ENCODE measurements at regions not wholly inside any gene's neighbourhood (a gene's known extent, or its start where the extent isn't known, plus 50 kb on each side); places are given as distances from the start of the nearest gene placed in this dataset.
"Not testable (repeated sequence)": the region's sequence is repeated elsewhere in the genome, so short reads cannot be mapped to it uniquely, and the experiment has no call there.

GRCh38 chr7:106713452-106713851, 52.5 kb upstream of the CCDC71L start:
- not testable (repeated sequence) for H3K4me3 ChIP-seq (replicated peaks; ENCODE audit: low read depth, low read length); H3K36me3 ChIP-seq (ENCODE audit: control insufficient read depth, insufficient read depth, low read length); H3K27me3 ChIP-seq (replicated peaks; ENCODE audit: control insufficient read depth, insufficient read depth, low read length); DNase-seq (ENCODE audit: extremely low read depth, insufficient read length)

DNA sequence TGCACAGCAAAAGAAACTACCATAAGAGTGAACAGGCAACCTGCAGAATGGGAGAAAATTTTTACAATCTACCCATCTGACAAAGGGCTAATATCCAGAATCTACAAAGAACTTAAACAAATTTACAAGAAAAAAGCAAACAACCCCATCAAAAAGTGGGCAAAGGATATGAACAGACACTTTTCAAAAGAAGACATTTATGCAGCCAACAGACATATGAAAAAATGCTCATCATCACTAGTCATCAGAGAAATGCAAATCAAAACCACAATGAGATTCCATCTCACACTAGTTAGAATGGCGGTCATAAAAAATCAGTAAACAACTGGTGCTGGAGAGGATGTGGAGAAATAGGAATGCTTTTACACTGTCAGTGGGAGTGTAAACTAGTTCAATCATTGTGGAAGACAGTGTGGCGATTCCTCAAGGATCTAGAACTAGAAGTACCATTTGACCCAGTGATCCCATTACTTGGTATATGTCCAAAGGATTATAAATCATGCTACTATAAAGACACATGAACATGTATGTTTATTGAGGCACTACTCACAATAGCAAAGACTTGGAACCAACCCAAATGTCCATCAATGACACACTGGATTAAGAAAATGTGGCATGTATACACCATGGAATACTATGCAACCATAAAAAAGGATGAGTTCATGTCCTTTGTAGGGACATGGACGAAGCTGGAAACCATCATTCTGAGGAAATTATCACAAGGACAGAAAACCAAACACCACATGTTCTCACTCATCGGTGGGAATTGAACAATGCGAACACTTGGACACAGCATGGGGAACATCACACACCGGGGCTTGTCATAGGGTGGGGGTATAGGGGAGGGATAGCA, 53.9 kb upstream of the CCDC71L start:
- not testable (repeated sequence) for DNase-seq (ENCODE audit: extremely low read depth, insufficient read length); H3K36me3 ChIP-seq (ENCODE audit: control insufficient read depth, insufficient read depth, low read length); H3K27me3 ChIP-seq (replicated peaks; ENCODE audit: control insufficient read depth, insufficient read depth, low read length); H3K4me3 ChIP-seq (replicated peaks; ENCODE audit: low read depth, low read length)

DNA sequence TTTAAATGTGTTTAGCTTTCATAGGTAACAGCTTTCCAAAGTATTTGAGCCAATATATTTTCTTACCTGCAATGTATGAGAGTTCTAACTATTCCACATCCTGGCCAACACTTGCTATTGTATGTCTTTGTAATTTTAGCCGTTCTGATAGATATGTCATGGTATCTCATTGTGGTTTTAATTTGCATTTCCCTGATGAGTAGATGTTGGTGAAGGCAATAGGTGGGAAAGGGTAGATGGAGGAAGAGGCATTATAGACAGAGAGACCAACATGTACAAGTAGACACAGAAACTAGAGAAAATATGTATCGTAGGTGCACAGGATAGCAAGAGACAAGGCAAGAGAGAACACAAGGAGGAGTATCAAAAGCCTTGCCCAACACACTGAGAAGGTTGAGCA, 54.8 kb upstream of the CCDC71L start:
- DNase-seq (ENCODE audit: extremely low read depth, insufficient read length), result no peak
- TF ChIP-seq CTCF (IDR thresholded peaks at IDR 0.05; ENCODE audit: insufficient read depth, low read length, poor library complexity, severe bottlenecking), result no peak
- H3K4me3 ChIP-seq (replicated peaks; ENCODE audit: low read depth, low read length), result no peak overlapping the region
- H3K36me3 ChIP-seq (ENCODE audit: control insufficient read depth, insufficient read depth, low read length), result no peaks in the 10 kb centered on the region
- no peaks in the 10 kb centered on the region for H3K27me3 ChIP-seq (replicated peaks; ENCODE audit: control insufficient read depth, insufficient read depth, low read length)

DNA sequence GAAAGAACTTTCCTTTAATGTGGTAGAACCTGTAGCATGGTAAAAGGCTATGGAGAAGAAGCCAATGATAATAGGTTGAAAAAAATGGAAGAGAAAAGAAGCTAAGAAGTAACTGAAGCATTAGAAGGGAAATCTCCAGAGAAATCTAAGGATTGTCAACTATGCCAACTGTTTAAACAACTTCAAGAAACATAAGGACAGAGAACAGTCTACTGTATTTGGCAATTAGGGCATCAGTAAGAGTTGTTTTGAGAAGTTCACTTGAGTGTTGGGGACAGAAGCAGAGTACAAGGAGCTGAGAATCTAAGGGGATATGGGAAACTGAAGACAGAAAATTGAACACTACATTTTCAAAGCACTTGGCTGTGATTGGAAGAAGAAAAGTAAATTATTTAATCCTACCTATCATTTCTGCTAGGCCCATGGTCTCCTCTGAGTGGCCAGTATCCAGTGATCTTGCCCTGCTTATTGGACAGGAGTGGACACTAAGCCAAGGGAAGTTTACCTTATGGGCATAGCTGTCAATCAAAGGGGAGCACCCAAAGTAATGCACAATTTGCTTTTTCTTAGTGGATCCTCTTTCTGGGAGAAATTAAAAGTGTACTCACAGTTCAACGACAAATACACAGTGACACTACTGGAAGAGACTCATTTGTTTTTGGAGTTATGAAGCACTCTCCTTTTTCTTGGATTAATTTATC, 56.4 kb upstream of the CCDC71L start:
- DNase-seq (ENCODE audit: extremely low read depth, insufficient read length), result no peak
- Histone ChIP-seq H3K4me3 (replicated peaks; ENCODE audit: low read depth, low read length) (no peak overlapping the region), H3K27me3 (replicated peaks; ENCODE audit: control insufficient read depth, insufficient read depth, low read length) (no peaks in the 10 kb centered on the region), H3K36me3 (ENCODE audit: control insufficient read depth, insufficient read depth, low read length) (no peaks in the 10 kb centered on the region)
- TF ChIP-seq CTCF (IDR thresholded peaks at IDR 0.05; ENCODE audit: insufficient read depth, low read length, poor library complexity, severe bottlenecking), result no peak

GRCh38 chr7:106717955-106718871, 57.3 kb upstream of the CCDC71L start:
- DNase-seq (ENCODE audit: extremely low read depth, insufficient read length), result peak; percentile 80
- Histone ChIP-seq H3K36me3 (ENCODE audit: control insufficient read depth, insufficient read depth, low read length) (no peaks in the 10 kb centered on the region), H3K4me3 (replicated peaks; ENCODE audit: low read depth, low read length) (no peak overlapping the region; the same call in 1 of the 2 replicates), H3K27me3 (replicated peaks; ENCODE audit: control insufficient read depth, insufficient read depth, low read length) (no peaks in the 10 kb centered on the region)
- no peak for TF ChIP-seq CTCF (IDR thresholded peaks at IDR 0.05; ENCODE audit: insufficient read depth, low read length, poor library complexity, severe bottlenecking)

DNA sequence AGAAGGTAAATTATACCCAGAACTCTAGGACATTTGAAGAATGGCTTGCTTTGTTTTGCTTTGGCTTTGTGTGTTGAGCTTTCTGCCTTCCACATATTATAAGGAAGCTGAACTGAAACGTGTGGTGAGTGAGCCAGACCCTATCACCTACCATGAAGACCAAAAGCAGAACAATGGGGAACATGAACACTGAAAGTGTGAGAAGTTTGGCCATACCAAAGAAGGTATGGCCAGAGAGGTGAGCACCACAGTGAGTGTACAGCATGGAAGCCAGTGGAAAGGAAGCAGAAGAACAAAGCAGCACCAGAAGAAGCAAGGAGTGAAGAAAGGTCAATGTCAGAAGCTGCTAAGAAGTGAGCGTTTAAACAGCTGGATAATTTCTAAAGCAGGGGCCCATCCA, 59.7 kb upstream of the CCDC71L start:
- H3K27me3 ChIP-seq (replicated peaks; ENCODE audit: control insufficient read depth, insufficient read depth, low read length), result no peaks in the 10 kb centered on the region
- no peak overlapping the region for H3K4me3 ChIP-seq (replicated peaks; ENCODE audit: low read depth, low read length)
- H3K36me3 ChIP-seq (ENCODE audit: control insufficient read depth, insufficient read depth, low read length), result no peaks in the 10 kb centered on the region
- no peak for TF ChIP-seq CTCF (IDR thresholded peaks at IDR 0.05; ENCODE audit: insufficient read depth, low read length, poor library complexity, severe bottlenecking)
- no peak for DNase-seq (ENCODE audit: extremely low read depth, insufficient read length)

Data from GM06990 (cell line).